Mesendoderm (in vitro differentiated cells): ENCODE measurements at regions not wholly inside any gene's neighbourhood (a gene's known extent, or its start where the extent isn't known, plus 50 kb on each side); places are given as distances from the start of the nearest gene placed in this dataset.

Experiments
- DNase-seq: peaks from one replicate; pipeline ENCODE4 v3.0.0; 2013
- H2AK5ac ChIP-seq: 2 replicates; pipeline ENCODE4 v1.6.1; 2013; ENCODE audit warnings: low read length, inconsistent platforms
- H2BK120ac ChIP-seq: 2 replicates; pipeline ENCODE4 v1.6.1; 2013; ENCODE audit warnings: low read depth, mild to moderate bottlenecking, low read length, moderate library complexity, mixed read lengths
- H2BK15ac ChIP-seq: replicated peaks from 2 replicates; pipeline ENCODE4 v1.6.1; 2013; ENCODE audit warnings: low read depth, mild to moderate bottlenecking, moderate library complexity
- H2BK5ac ChIP-seq: 2 replicates; pipeline ENCODE4 v1.6.1; 2013; ENCODE audit warnings: low read length, inconsistent platforms
- H3K18ac ChIP-seq: 2 replicates; pipeline ENCODE4 v1.6.1; 2013; ENCODE audit warnings: mild to moderate bottlenecking, low read length, mixed read lengths
- H3K23ac ChIP-seq: one replicate; pipeline ENCODE4 v1.6.1; 2013; ENCODE audit warnings: low read length
- H3K27ac ChIP-seq: 2 replicates; pipeline ENCODE4 v1.5.1; 2013; ENCODE audit warnings: low read depth, mild to moderate bottlenecking, inconsistent platforms, low read length, moderate library complexity
- H3K27me3 ChIP-seq: 2 replicates; pipeline ENCODE4 v1.6.1; 2013; ENCODE audit warnings: low read length, control low read depth, mild to moderate bottlenecking, inconsistent platforms; ENCODE audit not compliant: insufficient read depth, poor library complexity
- H3K36me3 ChIP-seq: 2 replicates; pipeline ENCODE4 v1.6.1; 2013; ENCODE audit warnings: low read length, inconsistent platforms; ENCODE audit not compliant: control insufficient read depth, insufficient read depth
- H3K4ac ChIP-seq: one replicate; pipeline ENCODE4 v1.6.1; 2013; ENCODE audit warnings: low read depth, mild to moderate bottlenecking, low read length, moderate library complexity
- H3K4me1 ChIP-seq: 2 replicates; pipeline ENCODE4 v1.6.1; 2013; ENCODE audit warnings: low read depth, low read length, inconsistent platforms; ENCODE audit not compliant: control insufficient read depth
- H3K4me2 ChIP-seq: 2 replicates; pipeline ENCODE4 v1.6.1; 2013; ENCODE audit warnings: low read length
- H3K4me3 ChIP-seq: 2 replicates; pipeline ENCODE4 v1.5.1; 2013; ENCODE audit warnings: mild to moderate bottlenecking, low read length
- H3K56ac ChIP-seq: one replicate; pipeline ENCODE4 v1.6.1; 2013; ENCODE audit warnings: low read length
- H3K79me1 ChIP-seq: 2 replicates; pipeline ENCODE4 v1.6.1; 2013; ENCODE audit warnings: low read length, inconsistent platforms
- H3K79me2 ChIP-seq: 2 replicates; pipeline ENCODE4 v1.6.1; 2013; ENCODE audit warnings: mild to moderate bottlenecking, low read length; ENCODE audit not compliant: control insufficient read depth, insufficient read depth
- H3K9ac ChIP-seq: 2 replicates; pipeline ENCODE4 v1.6.1; 2013; ENCODE audit warnings: low read length, inconsistent platforms
- H4K5ac ChIP-seq: one replicate; pipeline ENCODE4 v1.6.1; 2013; ENCODE audit warnings: low read length
- H4K8ac ChIP-seq: one replicate; pipeline ENCODE4 v1.6.1; 2013; ENCODE audit warnings: low read depth, mild to moderate bottlenecking, control low read depth, low read length, moderate library complexity
- WGBS: extraction: QIAGEN DNeasy Blood & Tissue Kit; methylation state at CpG from one replicate; pipeline ENCODE4 v1.1.7; 2013; ENCODE audit warnings: low lambda C conversion rate, missing lambda C conversion rate; ENCODE audit not compliant: insufficient coverage; ENCODE audit errors: extremely low coverage; 5-methylcytosine and 5-hydroxymethylcytosine counted together

- H2BK15ac ChIP-seq, result no peak overlapping the region
- no peaks in the 10 kb centered on the region for H3K79me1 ChIP-seq
- no peak overlapping the region for H3K27ac ChIP-seq
- no peak overlapping the region for H2AK5ac ChIP-seq
- no peak overlapping the region for H2BK120ac ChIP-seq
- H3K23ac ChIP-seq, result no peak overlapping the region
- DNase-seq, result no peak
- no peak overlapping the region for H3K56ac ChIP-seq
- no peaks in the 10 kb centered on the region for H3K36me3 ChIP-seq
- H3K27me3 ChIP-seq, result no peaks in the 10 kb centered on the region
- H4K5ac ChIP-seq, result no peak overlapping the region
- no peak overlapping the region for H2BK5ac ChIP-seq
- no peak overlapping the region for H3K18ac ChIP-seq
- no CpG with 5 or more reads among the region's 15 CpGs for WGBS
- H4K8ac ChIP-seq, result no peak overlapping the region
- H3K4me1 ChIP-seq, result no peaks in the 10 kb centered on the region
- H3K9ac ChIP-seq, result no peak overlapping the region
- H3K4me2 ChIP-seq, result no peak overlapping the region
- no peak overlapping the region for H3K4me3 ChIP-seq
- no peak overlapping the region for H3K4ac ChIP-seq
- no peaks in the 10 kb centered on the region for H3K79me2 ChIP-seq
These were observed 195.6 kb downstream of the UBE3A start for GRCh38 chr15:25242957-25243799.

- no peaks in the 10 kb centered on the region for H3K79me2 ChIP-seq
- H3K27me3 ChIP-seq, result no peaks in the 10 kb centered on the region
- H3K18ac ChIP-seq, result no peak overlapping the region
- no peaks in the 10 kb centered on the region for H3K79me1 ChIP-seq
- no peak overlapping the region for H3K4me3 ChIP-seq
- WGBS, result no CpG with 5 or more reads among the region's 7 CpGs
- H3K36me3 ChIP-seq, result no peaks in the 10 kb centered on the region
- H3K23ac ChIP-seq, result no peak overlapping the region
- no peak overlapping the region for H3K9ac ChIP-seq
- H2AK5ac ChIP-seq, result no peak overlapping the region
- H4K8ac ChIP-seq, result no peak overlapping the region
- no peak overlapping the region for H3K27ac ChIP-seq
- H3K4me1 ChIP-seq, result no peaks in the 10 kb centered on the region
- H2BK120ac ChIP-seq, result no peak overlapping the region
- no peak overlapping the region for H4K5ac ChIP-seq
- no peak overlapping the region for H3K4ac ChIP-seq
- H2BK15ac ChIP-seq, result no peak overlapping the region
- H3K4me2 ChIP-seq, result no peak overlapping the region
- no peak overlapping the region for H2BK5ac ChIP-seq
- no peak for DNase-seq
- no peak overlapping the region for H3K56ac ChIP-seq
These were observed 195.1 kb downstream of the UBE3A start for GRCh38 chr15:25243800-25244097.

- Histone ChIP-seq H3K9ac (no peak overlapping the region), H2BK5ac (no peak overlapping the region), H2BK120ac (no peak overlapping the region), H2BK15ac (no peak overlapping the region), H3K4me1 (no peaks in the 10 kb centered on the region), H3K36me3 (no peaks in the 10 kb centered on the region), H3K27ac (no peak overlapping the region), H3K23ac (no peak overlapping the region), H3K4ac (no peak overlapping the region), H3K4me3 (no peak overlapping the region), H3K4me2 (no peak overlapping the region), H3K79me2 (no peaks in the 10 kb centered on the region), H2AK5ac (no peak overlapping the region), H3K18ac (no peak overlapping the region), H3K27me3 (no peaks in the 10 kb centered on the region), H4K8ac (no peak overlapping the region), H3K56ac (no peak overlapping the region), H3K79me1 (no peaks in the 10 kb centered on the region), H4K5ac (no peak overlapping the region)
- no CpG with 5 or more reads among the region's 15 CpGs for WGBS
- DNase-seq, result no peak
These were observed 193.9 kb downstream of the UBE3A start for GRCh38 chr15:25244731-25245585.

- H2BK15ac ChIP-seq, result no peak overlapping the region
- H3K79me1 ChIP-seq, result no peaks in the 10 kb centered on the region
- H3K4me3 ChIP-seq, result no peak overlapping the region
- no peak overlapping the region for H3K27ac ChIP-seq
- H3K4me2 ChIP-seq, result no peak overlapping the region
- no peak overlapping the region for H3K23ac ChIP-seq
- H3K27me3 ChIP-seq, result no peaks in the 10 kb centered on the region
- H3K36me3 ChIP-seq, result no peaks in the 10 kb centered on the region
- H3K4ac ChIP-seq, result no peak overlapping the region
- H2BK120ac ChIP-seq, result no peak overlapping the region
- H3K79me2 ChIP-seq, result no peaks in the 10 kb centered on the region
- no CpG with 5 or more reads among the region's 17 CpGs for WGBS
- no peak overlapping the region for H3K18ac ChIP-seq
- no peak overlapping the region for H3K9ac ChIP-seq
- H4K8ac ChIP-seq, result no peak overlapping the region
- H3K4me1 ChIP-seq, result no peaks in the 10 kb centered on the region
- no peak overlapping the region for H2BK5ac ChIP-seq
- H4K5ac ChIP-seq, result no peak overlapping the region
- no peak for DNase-seq
- H3K56ac ChIP-seq, result no peak overlapping the region
- H2AK5ac ChIP-seq, result no peak overlapping the region
These were observed 192.8 kb downstream of the UBE3A start for GRCh38 chr15:25245801-25246622.

GRCh38 chr15:25246641-25247406, 192.0 kb downstream of the UBE3A start:
- H3K18ac ChIP-seq, result no peak overlapping the region
- H2BK120ac ChIP-seq, result no peak overlapping the region
- no peak overlapping the region for H3K4me2 ChIP-seq
- H2AK5ac ChIP-seq, result no peak overlapping the region
- H3K36me3 ChIP-seq, result no peaks in the 10 kb centered on the region
- H3K4ac ChIP-seq, result no peak overlapping the region
- no peaks in the 10 kb centered on the region for H3K27me3 ChIP-seq
- H3K9ac ChIP-seq, result no peak overlapping the region
- no peak overlapping the region for H4K5ac ChIP-seq
- no peak overlapping the region for H3K4me3 ChIP-seq
- no peaks in the 10 kb centered on the region for H3K79me2 ChIP-seq
- H3K27ac ChIP-seq, result no peak overlapping the region
- H4K8ac ChIP-seq, result no peak overlapping the region
- no CpG with 5 or more reads among the region's 20 CpGs for WGBS
- DNase-seq, result no peak
- no peaks in the 10 kb centered on the region for H3K79me1 ChIP-seq
- H2BK5ac ChIP-seq, result no peak overlapping the region
- no peak overlapping the region for H3K56ac ChIP-seq
- H3K23ac ChIP-seq, result no peak overlapping the region
- H2BK15ac ChIP-seq, result no peak overlapping the region
- no peaks in the 10 kb centered on the region for H3K4me1 ChIP-seq
